Inferior parietal cortex (tissue), 1 donor: ENCODE measurements at regions not wholly inside any gene's neighbourhood (a gene's known extent, or its start where the extent isn't known, plus 50 kb on each side); places are given as distances from the start of the nearest gene placed in this dataset.

Experiments
- DNase-seq: peaks from one replicate; pipeline ENCODE4 v3.0.0-alpha.2; 2016; ENCODE audit errors: extremely low spot score

- DNase-seq, result no peak
These were observed 95.9 kb upstream of the ANKRD34C start for GRCh38 chr15:79186616-79187015.

GRCh38 chr15:79185199-79185598 is 94.6 kb upstream of the RASGRF1 start:
- no peak for DNase-seq

- DNase-seq, result peak; percentile 88
These were observed 93.9 kb upstream of the RASGRF1 start for GRCh38 chr15:79184465-79184892.

GRCh38 chr15:79180318-79180717 is 89.7 kb upstream of the RASGRF1 start:
- DNase-seq, result no peak

- no peak for DNase-seq
These were observed 89.0 kb upstream of the RASGRF1 start for GRCh38 chr15:79179597-79179996.

- DNase-seq, result no peak
These were observed 88.6 kb upstream of the RASGRF1 start for GRCh38 chr15:79179108-79179561.

GRCh38 chr15:79178594-79178993 is 88.0 kb upstream of the RASGRF1 start:
- DNase-seq, result no peak

GRCh38 chr15:79176151-79176550 is 85.6 kb upstream of the RASGRF1 start:
- no peak for DNase-seq

- DNase-seq, result no peak
These were observed 82.4 kb upstream of the RASGRF1 start for GRCh38 chr15:79172801-79173460.

- DNase-seq, result no peak
These were observed 81.5 kb upstream of the RASGRF1 start for GRCh38 chr15:79172032-79172481.

GRCh38 chr15:79171320-79172031 is 80.9 kb upstream of the RASGRF1 start:
- no peak for DNase-seq

GRCh38 chr15:79170256-79170664 is 79.7 kb upstream of the RASGRF1 start:
- DNase-seq, result no peak

- peak; percentile 54 for DNase-seq
These were observed 79.0 kb upstream of the RASGRF1 start for GRCh38 chr15:79169526-79170133.

- peak; percentile 56 for DNase-seq
These were observed 78.4 kb upstream of the RASGRF1 start for GRCh38 chr15:79168922-79169456.

- no peak for DNase-seq
These were observed 77.2 kb upstream of the RASGRF1 start for GRCh38 chr15:79167776-79168175.

GRCh38 chr15:79166311-79166955 is 75.9 kb upstream of the RASGRF1 start:
- no peak for DNase-seq

GRCh38 chr15:79164465-79164864 is 73.9 kb upstream of the RASGRF1 start:
- no peak for DNase-seq

- DNase-seq, result no peak
These were observed 73.5 kb upstream of the RASGRF1 start for GRCh38 chr15:79164043-79164442.

GRCh38 chr15:79163395-79163794 is 72.8 kb upstream of the RASGRF1 start:
- no peak for DNase-seq

- DNase-seq, result no peak
These were observed 71.4 kb upstream of the RASGRF1 start for GRCh38 chr15:79161837-79162508.

GRCh38 chr15:79160211-79160610 is 69.6 kb upstream of the RASGRF1 start:
- DNase-seq, result no peak
